ENCODE measurements at regions not wholly inside any gene's neighbourhood (a gene's known extent, or its start where the extent isn't known, plus 50 kb on each side); places are given as distances from the start of the nearest gene placed in this dataset.

DNA sequence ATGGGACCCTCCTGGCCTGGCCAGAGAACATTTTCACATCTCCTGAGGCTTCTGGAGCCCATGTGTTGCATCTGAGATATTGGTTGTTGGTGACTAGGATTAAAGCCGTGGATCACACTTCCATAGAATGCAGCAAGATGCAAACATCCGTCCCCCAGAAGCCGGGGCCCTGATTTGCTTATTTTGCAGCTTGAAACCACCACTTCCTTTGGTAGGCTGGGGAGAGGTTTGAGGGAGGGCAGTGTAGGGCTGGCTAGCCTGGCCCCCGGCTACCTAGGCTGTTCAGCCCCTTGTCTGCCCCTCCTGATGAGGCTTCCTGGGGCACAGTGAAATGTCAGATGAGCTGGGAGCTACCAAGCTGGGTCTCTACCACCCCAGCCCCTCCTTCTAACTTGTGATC lies 209.7 kb upstream of the PWP1 start:
- Histone ChIP-seq H4K5ac (ENCODE audit: insufficient read length, low read depth, low read length) (no peak overlapping the region), H3K4me2 (ENCODE audit: insufficient read depth, insufficient read length, low read length) (no peak overlapping the region), H3K79me1 (ENCODE audit: insufficient read depth, low read depth, low read length, poor library complexity, severe bottlenecking) (no peaks in the 10 kb centered on the region), H3K4me1 (ENCODE audit: insufficient read depth, low read length) (no peaks in the 10 kb centered on the region), H3K79me2 (ENCODE audit: insufficient read depth, low read length) (no peaks in the 10 kb centered on the region), H3K23me2 (ENCODE audit: insufficient read length, low read depth, low read length, poor library complexity, severe bottlenecking) (no peaks in the 10 kb centered on the region), H3K9me3 (ENCODE audit: control insufficient read depth, low read depth, low read length) (no peaks in the 10 kb centered on the region), H2AFZ (ENCODE audit: low read length) (no peak overlapping the region), H4K8ac (replicated peaks; ENCODE audit: insufficient read length, low read depth, low read length) (no peak overlapping the region), H3K56ac (ENCODE audit: insufficient read length, low read depth, low read length) (no peak overlapping the region), H2BK120ac (ENCODE audit: low read depth, low read length, poor library complexity, severe bottlenecking) (no peak overlapping the region), H3K14ac (ENCODE audit: insufficient read depth, low read length) (no peak overlapping the region), H3K9ac (ENCODE audit: extremely low read depth, insufficient read length, low read length) (no peak overlapping the region), H2BK15ac (ENCODE audit: low read depth, low read length) (no peak overlapping the region), H3K4ac (ENCODE audit: low read depth, low read length) (no peak overlapping the region), H2AK5ac (ENCODE audit: insufficient read length, low read length) (no peak overlapping the region), H3K23ac (ENCODE audit: insufficient read length, low read depth, low read length) (no peak overlapping the region), H2BK12ac (ENCODE audit: insufficient read length, low read depth, low read length) (no peak overlapping the region), H3K27ac (ENCODE audit: insufficient read length, low read depth, low read length) (no peak overlapping the region), H2BK5ac (ENCODE audit: insufficient read length, low read length) (no peak overlapping the region), H4K20me1 (ENCODE audit: control insufficient read depth, insufficient read depth, insufficient read length) (no peaks in the 10 kb centered on the region), H4K91ac (ENCODE audit: insufficient read length, low read depth, low read length) (no peak overlapping the region), H3K18ac (ENCODE audit: insufficient read length, low read depth, low read length) (no peak overlapping the region), H3K27me3 (ENCODE audit: insufficient read depth, low read length) (0 out of 2 replicates have a peak, but pooled peaks cover 2% of the 10 kb centered on the region), H2BK20ac (ENCODE audit: low read depth, low read length, poor library complexity, severe bottlenecking) (no peak overlapping the region), H3T11ph (ENCODE audit: low read length) (no peak overlapping the region)
- Mint-ChIP-seq H3K4me3 (no peak overlapping the region), H3K27ac (no peak overlapping the region), H3K27me3 (ENCODE audit: low read depth) (peaks cover 32% of the 10 kb centered on the region), H3K9me3 (no peaks in the 10 kb centered on the region), H3K36me3 (ENCODE audit: insufficient read depth in 1 of 3, low read depth in 3 of 3) (no peaks in the 10 kb centered on the region), H3K4me1 (peaks cover 8% of the 10 kb centered on the region in 2 experiments)
- WGBS (ENCODE audit: extremely low coverage, insufficient read length, low lambda C conversion rate), result no CpG with 5 or more reads among the region's 4 CpGs
- no peak for DNase-seq
- TF ChIP-seq CTCF (conservative IDR thresholded peaks at IDR 0.05), result no peak

All from H9 (cell line).